HuH-7 (cell line): ENCODE measurements at regions not wholly inside any gene's neighbourhood (a gene's known extent, or its start where the extent isn't known, plus 50 kb on each side); places are given as distances from the start of the nearest gene placed in this dataset.

ENCODE experiments used
- DNase-seq: peaks from one replicate; pipeline ENCODE4 v3.0.0; 2011; ENCODE audit warnings: low spot score

GRCh38 chr9:88692827-88693226 lies 157.8 kb downstream of the NXNL2 start:
- DNase-seq, result no peak

GRCh38 chr9:88694625-88695024 lies 159.6 kb downstream of the NXNL2 start:
- no peak for DNase-seq

- DNase-seq, result no peak
Observed at GRCh38 chr9:88696501-88696900, 161.5 kb downstream of the NXNL2 start.

GRCh38 chr9:88697764-88698432 lies 162.9 kb downstream of the NXNL2 start:
- DNase-seq, result no peak

GRCh38 chr9:88702985-88703384 lies 168.0 kb downstream of the NXNL2 start:
- no peak for DNase-seq

GRCh38 chr9:88706193-88707113 lies 171.5 kb downstream of the NXNL2 start:
- peak; percentile 62 for DNase-seq

- no peak for DNase-seq
Observed at GRCh38 chr9:88710449-88710848, 175.5 kb downstream of the NXNL2 start.

GRCh38 chr9:88711719-88712118 lies 176.7 kb downstream of the NXNL2 start:
- no peak for DNase-seq

- DNase-seq, result no peak
Observed at GRCh38 chr9:88712484-88712883, 177.5 kb downstream of the NXNL2 start.

GRCh38 chr9:88713010-88713409 lies 178.0 kb downstream of the NXNL2 start:
- DNase-seq, result no peak

GRCh38 chr9:88716596-88717290 lies 181.8 kb downstream of the NXNL2 start:
- no peak for DNase-seq

- DNase-seq, result no peak
Observed at GRCh38 chr9:88721025-88721424, 186.0 kb downstream of the NXNL2 start.

- DNase-seq, result no peak
Observed at GRCh38 chr9:88721495-88722279, 186.7 kb downstream of the NXNL2 start.

- DNase-seq, result no peak
Observed at GRCh38 chr9:88722753-88723152, 187.8 kb downstream of the NXNL2 start.

- DNase-seq, result no peak
Observed at GRCh38 chr9:88723751-88724150, 188.8 kb downstream of the NXNL2 start.

- no peak for DNase-seq
Observed at GRCh38 chr9:88724331-88724730, 189.4 kb downstream of the NXNL2 start.

- DNase-seq, result no peak
Observed at GRCh38 chr9:88725300-88726019, 190.5 kb downstream of the NXNL2 start.

- no peak for DNase-seq
Observed at GRCh38 chr9:88726803-88727202, 191.8 kb downstream of the NXNL2 start.

GRCh38 chr9:88730780-88731179 lies 195.8 kb downstream of the NXNL2 start:
- DNase-seq, result no peak

GRCh38 chr9:88732128-88732527 lies 197.2 kb downstream of the NXNL2 start:
- no peak for DNase-seq
